BJ (cell line): ENCODE measurements at regions not wholly inside any gene's neighbourhood (a gene's known extent, or its start where the extent isn't known, plus 50 kb on each side); places are given as distances from the start of the nearest gene placed in this dataset.

Experiments used
- CTCF ChIA-PET: fragments of 350-600 bp; formaldehyde crosslinking; extraction: SDS; loops from one replicate; lab custom pipeline; 2021; ENCODE audit warnings: antibody characterized with exemption, inconsistent platforms; lab: Yijun Ruan, JAX
- POLR2A ChIA-PET: fragments of 300-600 bp; sonication (Branson Sonifier 250); formaldehyde crosslinking; extraction: SDS; loops from one replicate; lab custom pipeline; 2021; ENCODE audit warnings: antibody characterized with exemption; lab: Charles Lee
- DNase-seq: peaks from one replicate; pipeline ENCODE4 v3.0.0-alpha.2; 2011; ENCODE audit warnings: low read depth
- H3K27me3 ChIP-seq: 2 replicates; pipeline ENCODE4 v1.6.0; 2011; ENCODE audit warnings: low read length; ENCODE audit not compliant: control insufficient read depth, insufficient read depth
- H3K36me3 ChIP-seq: 2 replicates; pipeline ENCODE4 v1.5.1; 2011; ENCODE audit warnings: low read length; ENCODE audit not compliant: control insufficient read depth, insufficient read depth
- H3K4me3 ChIP-seq: 2 replicates; pipeline ENCODE4 v1.5.1; 2011; ENCODE audit warnings: low read depth, mild to moderate bottlenecking, control low read depth, low read length
- CTCF ChIP-seq: IDR thresholded peaks from 2 replicates; pipeline ENCODE4 v1.5.1; 2011; ENCODE audit warnings: low read depth, mild to moderate bottlenecking, control low read depth, inconsistent platforms, low read length, moderate library complexity; ENCODE audit not compliant: insufficient read depth

DNA sequence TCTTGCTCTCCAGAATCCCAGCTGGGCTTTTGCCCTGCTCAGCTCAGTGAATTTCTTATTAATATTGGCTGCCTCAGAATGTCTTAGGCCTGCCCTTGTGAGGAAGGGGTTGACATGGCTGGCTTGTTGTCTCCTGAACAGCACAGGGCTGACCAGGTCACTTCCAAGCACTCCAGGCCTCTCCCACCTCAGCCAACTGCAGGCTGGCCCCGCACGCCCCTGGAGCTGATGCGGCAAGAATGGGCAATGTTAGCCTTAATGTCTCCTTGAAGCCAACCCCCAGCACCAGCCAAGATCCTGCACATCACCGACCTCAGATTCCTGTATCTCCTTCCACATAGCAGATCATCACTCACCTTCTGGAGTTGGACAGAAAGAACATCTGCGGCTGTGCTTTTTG, 598.6 kb downstream of the AJAP1 start:
- TF ChIP-seq CTCF: no peak

DNA sequence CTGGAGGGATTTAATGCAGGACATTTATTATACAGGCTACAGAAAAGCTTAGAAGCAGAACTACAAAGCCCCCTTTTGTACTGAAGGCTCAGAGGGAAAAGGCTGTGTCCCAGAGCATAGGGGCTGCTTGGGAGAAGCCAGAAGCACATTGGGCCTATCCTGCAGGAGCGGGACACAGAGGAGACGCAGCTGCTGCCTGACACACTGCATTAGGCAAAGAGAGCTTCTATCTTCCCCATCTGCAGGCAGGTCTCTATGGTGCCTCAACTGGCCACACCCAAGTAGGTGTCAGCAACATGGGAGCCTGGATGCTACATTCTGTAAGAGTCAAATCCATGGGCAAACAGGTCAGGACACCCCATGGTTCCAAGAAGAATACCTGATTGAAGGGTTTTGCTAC, 595.9 kb downstream of the AJAP1 start:
- no peak for DNase-seq
- H3K36me3 ChIP-seq: no peaks in the 10 kb centered on the region
- ChIA-PET POLR2A (no interaction called here), CTCF (no interaction called here)
- H3K4me3 ChIP-seq: no peak overlapping the region
- no peak for TF ChIP-seq CTCF
- H3K27me3 ChIP-seq: no peaks in the 10 kb centered on the region

More for the DNA sequence above, 598.6 kb downstream of the AJAP1 start:
- no peaks in the 10 kb centered on the region for H3K27me3 ChIP-seq
- no peak for DNase-seq
- CTCF ChIA-PET: no interaction called here
- no peaks in the 10 kb centered on the region for H3K36me3 ChIP-seq
- H3K4me3 ChIP-seq: no peak overlapping the region
- POLR2A ChIA-PET: no interaction called here

DNA sequence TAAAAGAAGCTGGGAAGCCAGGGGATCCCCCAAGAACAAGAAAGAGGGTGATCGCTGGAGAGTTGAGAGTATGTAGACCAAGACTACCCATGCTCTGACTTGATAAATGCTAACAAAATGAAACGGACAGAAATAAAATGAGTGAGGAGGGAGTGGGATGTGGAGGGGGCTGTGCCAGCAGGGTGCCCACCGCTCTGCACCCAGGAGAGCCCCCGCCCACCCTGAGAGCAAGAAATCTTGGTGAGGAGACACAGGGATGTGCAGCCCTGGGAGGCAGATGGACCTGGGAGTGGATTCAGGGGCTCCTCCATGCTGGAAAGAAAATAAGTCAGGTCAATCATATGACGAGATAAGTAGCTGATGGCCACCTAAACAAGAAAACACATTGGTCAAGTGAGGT, 590.9 kb downstream of the AJAP1 start:
- TF ChIP-seq CTCF: no peak
- no peaks in the 10 kb centered on the region for H3K27me3 ChIP-seq
- H3K4me3 ChIP-seq: no peak overlapping the region
- CTCF ChIA-PET: no interaction called here
- H3K36me3 ChIP-seq: no peaks in the 10 kb centered on the region
- POLR2A ChIA-PET: no interaction called here
- DNase-seq: no peak

DNA sequence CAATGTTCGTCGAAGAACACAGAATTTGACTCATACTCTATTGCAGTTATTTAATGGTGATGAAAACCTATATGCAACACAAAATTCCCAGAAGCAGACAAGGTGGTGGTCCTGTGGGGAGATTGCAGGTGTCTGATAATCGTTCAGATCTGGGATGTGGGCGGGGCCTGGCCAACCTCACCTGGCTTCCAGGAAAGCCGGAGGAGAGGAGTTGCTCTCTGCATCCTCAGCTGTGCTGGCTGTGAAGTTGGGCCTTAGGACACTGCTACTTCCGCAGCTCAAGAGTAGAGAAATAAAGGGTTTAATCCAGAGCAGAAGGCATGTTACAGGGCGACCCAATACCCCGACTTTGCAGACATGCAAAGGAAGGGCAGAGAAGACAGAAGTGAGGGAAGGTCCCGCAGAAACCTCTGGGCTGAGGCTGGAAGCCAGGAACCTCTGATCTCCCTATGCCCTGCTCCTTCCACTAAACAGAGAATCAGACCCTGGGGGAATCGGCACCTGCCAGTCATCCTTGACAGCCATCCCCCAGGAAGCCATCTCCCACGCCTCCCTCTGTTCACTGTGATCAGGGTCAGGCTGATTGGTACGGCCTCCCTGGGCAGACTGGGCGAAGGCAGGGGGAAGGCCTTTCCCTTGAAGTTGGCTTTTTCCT, 590.3 kb downstream of the AJAP1 start:
- POLR2A ChIA-PET: no interaction called here
- CTCF ChIA-PET: no interaction called here
- Histone ChIP-seq H3K36me3 (no peaks in the 10 kb centered on the region), H3K27me3 (no peaks in the 10 kb centered on the region), H3K4me3 (no peak overlapping the region)
- TF ChIP-seq CTCF: no peak
- no peak for DNase-seq

- no peaks in the 10 kb centered on the region for H3K36me3 ChIP-seq
- CTCF ChIA-PET: interaction anchor here (0.6 kb wide), 1 partner anchor 773 kb away, joined by 3 read pairs; no protein-coding TSS in a partner anchor
- POLR2A ChIA-PET: no interaction called here
Observed at GRCh38 chr1:5242850-5243249, 588.4 kb downstream of the AJAP1 start.

More at GRCh38 chr1:5242850-5243249, 588.4 kb downstream of the AJAP1 start:
- no peak for DNase-seq
- Histone ChIP-seq H3K27me3 (no peaks in the 10 kb centered on the region), H3K4me3 (no peak overlapping the region)
- no peak for TF ChIP-seq CTCF
